SK-N-SH (cell line): ENCODE measurements at regions not wholly inside any gene's neighbourhood (a gene's known extent, or its start where the extent isn't known, plus 50 kb on each side); places are given as distances from the start of the nearest gene placed in this dataset.

Experiments
- CTCF ChIA-PET: fragments of 300-600, 350-600 bp; formaldehyde crosslinking; extraction: SDS; loops from one replicate; lab custom pipeline; 2021; lab: Yijun Ruan, JAX
- POLR2A ChIA-PET: fragments of 350-600 bp; sonication (Branson Sonifier 250); formaldehyde crosslinking; extraction: SDS; loops from one replicate; lab custom pipeline; 2020; ENCODE audit warnings: antibody characterized with exemption, inconsistent platforms; lab: Yijun Ruan, JAX
- DNase-seq: peaks from one replicate; pipeline ENCODE4 v3.0.0; 2012
- H2AFZ ChIP-seq: fragments of 200-600 bp; sonication (generic); 2 replicates; pipeline ENCODE4 v1.8.1; 2016; ENCODE audit warnings: antibody characterized with exemption, mild to moderate bottlenecking, low read depth
- H3F3A ChIP-seq: fragments of 200-600 bp; sonication (generic); replicated peaks from 2 replicates; pipeline ENCODE3; 2016; ENCODE audit warnings: antibody characterized with exemption, mild to moderate bottlenecking; ENCODE audit not compliant: insufficient read depth
- H3K27ac ChIP-seq, 2 experiments: fragments of 200-500 bp in 1 of 2; fragments of 200-600 bp in 1 of 2; sonication (Bioruptor generic) in 1 of 2; sonication (generic), shearing (Covaris generic) in 1 of 2; 2 replicates each; pipeline versions ENCODE4 v1.5.1 to v1.6.1; 2014 to 2016; ENCODE audit warnings: low read depth in 2 of 2, inconsistent platforms in 1 of 2, low read length in 1 of 2, mild to moderate bottlenecking in 1 of 2, mixed read lengths in 1 of 2
- H3K27me3 ChIP-seq: fragments of 200-600 bp; sonication (generic), shearing (Covaris generic); 2 replicates; pipeline ENCODE4 v1.6.1; 2016; ENCODE audit warnings: mixed run types; ENCODE audit not compliant: insufficient read depth
- H3K36me3 ChIP-seq, 2 experiments: fragments of 200-500 bp in 1 of 2; fragments of 200-600 bp in 1 of 2; sonication (Bioruptor generic) in 1 of 2; sonication (generic) in 1 of 2; replicated peaks in 1 of 2; 2 replicates each; pipeline versions ENCODE3 to v1.5.1; 2014 to 2016; ENCODE audit warnings: low read length in 1 of 2, mild to moderate bottlenecking in 1 of 2; ENCODE audit not compliant: insufficient read depth in 2 of 2, control insufficient read depth in 1 of 2
- H3K4me1 ChIP-seq, 2 experiments: fragments of 200-500 bp in 1 of 2; fragments of 200-600 bp in 1 of 2; sonication (Bioruptor generic) in 1 of 2; sonication (generic), shearing (Covaris generic) in 1 of 2; 2 replicates each; pipeline versions ENCODE4 v1.5.1 to v1.6.1; 2014 to 2016; ENCODE audit warnings: low read depth in 1 of 2, low read length in 1 of 2, mixed run types in 1 of 2; ENCODE audit not compliant: insufficient read depth in 2 of 2, control insufficient read depth in 1 of 2
- H3K4me2 ChIP-seq: fragments of 200-600 bp; sonication (generic), shearing (Covaris generic); 2 replicates; pipeline ENCODE4 v1.6.1; 2017; ENCODE audit warnings: mixed run types
- H3K4me3 ChIP-seq, 2 experiments: fragments of 200-500 bp in 1 of 2; fragments of 200-600 bp in 1 of 2; sonication (Bioruptor generic) in 1 of 2; sonication (generic), shearing (Covaris generic) in 1 of 2; 2 replicates each; pipeline versions ENCODE4 v1.5.1 to v1.8.1; 2014 to 2016; ENCODE audit warnings: low read depth in 2 of 2, inconsistent platforms in 1 of 2, low read length in 1 of 2, mild to moderate bottlenecking in 1 of 2, mixed read lengths in 1 of 2, moderate library complexity in 1 of 2
- H3K79me2 ChIP-seq: fragments of 200-600 bp; sonication (generic); 2 replicates; pipeline ENCODE4 v1.8.1; 2017; ENCODE audit warnings: mild to moderate bottlenecking; ENCODE audit not compliant: insufficient read depth
- H3K9ac ChIP-seq: fragments of 200-600 bp; sonication (generic); 2 replicates; pipeline ENCODE4 v1.6.1; 2017; ENCODE audit warnings: mixed run types
- H3K9me2 ChIP-seq: fragments of 200-600 bp; sonication (generic); 2 replicates; pipeline ENCODE4 v1.6.1; 2017; ENCODE audit warnings: mixed run types
- H3K9me3 ChIP-seq: fragments of 200-600 bp; sonication (generic); 2 replicates; pipeline ENCODE4 v1.6.1; 2017; ENCODE audit warnings: mixed run types, mild to moderate bottlenecking, moderate library complexity
- H4K20me1 ChIP-seq: fragments of 200-600 bp; sonication (generic); 2 replicates; pipeline ENCODE4 v1.6.1; 2017; ENCODE audit warnings: mild to moderate bottlenecking, mixed run types; ENCODE audit not compliant: insufficient read depth
- CHD2 ChIP-seq: fragments of 150-350 bp; IDR thresholded peaks from 2 replicates; pipeline ENCODE4 v1.6.1; 2018; ENCODE audit warnings: low read length; ENCODE audit not compliant: partially characterized antibody
- ELF1 ChIP-seq: IDR thresholded peaks from 2 replicates; pipeline ENCODE4 v1.4.0; 2012
- EP300 ChIP-seq, 2 experiments: IDR thresholded peaks; 2 replicates each; pipeline versions ENCODE4 v1.4.0 to v1.6.1; 2012; ENCODE audit warnings: borderline replicate concordance in 1 of 2, low read depth in 1 of 2, low read length in 1 of 2
- FOXJ3 ChIP-seq: sonication (generic); formaldehyde crosslinking; IDR thresholded peaks from 2 replicates; pipeline ENCODE4 v1.5.1; 2020; ENCODE audit warnings: mild to moderate bottlenecking, missing genetic modification reagents
- FOXM1 ChIP-seq: IDR thresholded peaks from 2 replicates; pipeline ENCODE4 v1.4.0; 2012; ENCODE audit warnings: low read depth, mild to moderate bottlenecking
- MEF2A ChIP-seq: IDR thresholded peaks from 2 replicates; pipeline ENCODE4 v1.4.0; 2012; ENCODE audit warnings: low read depth, borderline replicate concordance
- MXI1 ChIP-seq: IDR thresholded peaks from 2 replicates; pipeline ENCODE4 v1.6.1; 2012; ENCODE audit warnings: mild to moderate bottlenecking, low read depth, low read length, improper control_type of control experiment
- RAD21 ChIP-seq: IDR thresholded peaks from 2 replicates; pipeline ENCODE4 v1.6.1; 2012; ENCODE audit warnings: mild to moderate bottlenecking, low read length
- RCOR1 ChIP-seq: fragments of 150-350 bp; IDR thresholded peaks from 2 replicates; pipeline ENCODE4 v1.6.1; 2017; ENCODE audit warnings: antibody characterized with exemption, low read length
- RFX5 ChIP-seq: IDR thresholded peaks from 2 replicates; pipeline ENCODE4 v1.6.1; 2012; ENCODE audit warnings: mild to moderate bottlenecking, improper control_type of control experiment, low read length
- RXRA ChIP-seq: IDR thresholded peaks from 2 replicates; pipeline ENCODE4 v1.4.0; 2012; ENCODE audit warnings: low read depth, mild to moderate bottlenecking, borderline replicate concordance
- SIN3A ChIP-seq: IDR thresholded peaks from 2 replicates; pipeline ENCODE4 v1.6.1; 2012; ENCODE audit warnings: low read depth, mild to moderate bottlenecking, low read length, moderate library complexity, borderline replicate concordance
- TAF1 ChIP-seq: IDR thresholded peaks from 2 replicates; pipeline ENCODE4 v1.6.1; 2012; ENCODE audit warnings: low read depth, mild to moderate bottlenecking, low read length, moderate library complexity, borderline replicate concordance
- TCF12 ChIP-seq: IDR thresholded peaks from 2 replicates; pipeline ENCODE4 v1.4.0; 2012
- TEAD4 ChIP-seq: IDR thresholded peaks from 2 replicates; pipeline ENCODE4 v1.4.0; 2012; ENCODE audit warnings: mild to moderate bottlenecking, borderline replicate concordance; ENCODE audit not compliant: insufficient read depth
- WGBS: methylation state at CpG from one replicate; pipeline ENCODE4 v1.1.6; 2017; ENCODE audit warnings: low lambda C conversion rate; 5-methylcytosine and 5-hydroxymethylcytosine counted together
- TF ChIP-seq, protein P1 (sequence below): IDR thresholded peaks from 2 replicates; pipeline ENCODE4; 2012
- TF ChIP-seq, protein P2 (sequence below): IDR thresholded peaks from 2 replicates; pipeline ENCODE4 v1.4.0; 2012; ENCODE audit warnings: low read depth, borderline replicate concordance

DNA sequence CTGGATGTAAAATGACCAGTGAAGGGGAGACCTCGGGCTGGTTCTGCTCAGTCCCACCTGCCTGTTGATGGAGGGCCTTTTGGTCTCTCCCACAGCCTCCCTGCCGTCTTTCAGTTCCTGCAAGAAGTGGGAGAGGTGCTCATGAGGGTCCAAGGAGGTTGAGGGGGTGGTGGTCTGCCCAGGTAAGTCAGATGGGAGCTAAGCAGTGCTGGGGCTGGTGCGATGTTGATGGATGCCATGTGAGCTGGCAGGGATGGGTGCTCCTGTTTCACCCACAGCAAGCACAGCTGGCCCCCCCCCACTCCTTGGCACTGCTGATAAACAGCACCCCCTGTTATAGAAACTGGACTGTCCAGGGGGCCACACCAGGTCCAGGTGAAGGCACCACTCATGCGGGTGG, 145.6 kb downstream of the NSG2 start:
- H3K36me3 ChIP-seq = no peaks in the 10 kb centered on the region

DNA sequence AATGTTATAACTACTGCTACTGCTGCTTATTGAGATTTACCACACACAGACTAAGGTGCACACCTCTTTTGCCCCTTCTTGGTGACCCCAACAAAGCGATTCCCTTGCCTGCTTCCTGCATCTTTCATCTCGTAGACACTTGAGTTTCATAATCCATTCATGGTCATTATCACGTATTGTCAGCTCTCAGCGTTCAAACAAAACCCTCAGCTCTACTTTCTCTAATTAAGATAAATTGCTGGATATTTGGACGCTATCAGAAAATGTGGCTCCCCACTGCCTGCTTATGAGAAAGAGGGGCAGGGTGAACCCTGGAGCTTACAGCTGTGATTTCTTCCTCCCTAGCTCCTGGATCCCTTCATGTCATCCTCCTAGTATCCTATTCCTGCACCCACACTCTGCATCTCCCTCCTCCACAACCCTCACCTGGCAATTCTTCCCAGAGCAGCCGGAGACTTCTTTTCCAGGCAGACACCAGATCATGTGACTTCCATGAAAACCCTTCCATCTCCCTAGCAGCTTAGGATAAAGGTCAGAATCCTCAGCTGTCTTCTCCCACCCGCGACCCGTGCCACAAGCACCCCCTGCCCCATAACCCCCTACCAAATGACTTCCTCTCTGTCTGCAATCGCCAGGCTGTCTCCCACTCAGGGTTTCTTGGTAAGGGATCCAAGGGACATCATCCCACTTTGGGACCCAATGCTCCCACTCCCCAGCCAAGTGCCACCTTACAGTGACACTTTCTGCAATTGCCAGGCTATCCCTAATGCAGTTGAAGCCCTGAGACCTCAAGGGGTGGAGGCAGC, 146.5 kb downstream of the NSG2 start:
- Histone ChIP-seq H3K9me2 (no peaks in the 10 kb centered on the region), H2AFZ (no peak overlapping the region), H3K36me3 (no peaks in the 10 kb centered on the region), H3K4me1 (peaks cover 0 to 63% of the 10 kb centered on the region in 2 experiments; a peak in 2 of 4 replicates), H3F3A (no peaks in the 10 kb centered on the region), H3K79me2 (no peaks in the 10 kb centered on the region), H4K20me1 (no peaks in the 10 kb centered on the region), H3K9me3 (no peaks in the 10 kb centered on the region), H3K27me3 (no peaks in the 10 kb centered on the region), H3K9ac (no peak overlapping the region), H3K4me3 (no peak overlapping the region), H3K27ac (peak overlapping the region in 1 of 2 experiments; percentile 98; a peak in 2 of 4 replicates), H3K4me2 (no peak overlapping the region)
- ChIA-PET POLR2A (no interaction called here), CTCF (interaction anchor here (0.9 to 2.5 kb wide), 4 partner anchors 20 to 135 kb away, joined by 3 to 10 read pairs (median 4); no protein-coding TSS in a partner anchor)
- no peak for TF ChIP-seq RAD21
- TF ChIP-seq RFX5 = no peak
- TF ChIP-seq TCF12 = no peak
- DNase-seq = no peak
- WGBS = 39% methylated on average over 10 of the region's 10 CpGs

More for the DNA sequence above, 145.6 kb downstream of the NSG2 start:
- H3K27me3 ChIP-seq = no peaks in the 10 kb centered on the region
- no peaks in the 10 kb centered on the region for H3F3A ChIP-seq
- H3K9me2 ChIP-seq = no peaks in the 10 kb centered on the region
- ChIA-PET CTCF (interaction anchor here (0.8 to 1.7 kb wide), 2 partner anchors 50 to 136 kb away, joined by 3 read pairs; no protein-coding TSS in a partner anchor), POLR2A (no interaction called here)
- DNase-seq = no peak
- peaks cover 0 to 65% of the 10 kb centered on the region in 2 experiments; a peak in 2 of 4 replicates for H3K4me1 ChIP-seq
- H3K9ac ChIP-seq = no peak overlapping the region
- no peaks in the 10 kb centered on the region for H4K20me1 ChIP-seq
- H3K9me3 ChIP-seq = no peaks in the 10 kb centered on the region
- TF ChIP-seq TAF1 = no peak
- no peak for TF ChIP-seq MXI1
- TF ChIP-seq RCOR1 = no peak
- no peak for TF ChIP-seq RFX5
- TF ChIP-seq CHD2 = no peak
- no peak for TF ChIP-seq SIN3A
- TF ChIP-seq, protein P1, sequence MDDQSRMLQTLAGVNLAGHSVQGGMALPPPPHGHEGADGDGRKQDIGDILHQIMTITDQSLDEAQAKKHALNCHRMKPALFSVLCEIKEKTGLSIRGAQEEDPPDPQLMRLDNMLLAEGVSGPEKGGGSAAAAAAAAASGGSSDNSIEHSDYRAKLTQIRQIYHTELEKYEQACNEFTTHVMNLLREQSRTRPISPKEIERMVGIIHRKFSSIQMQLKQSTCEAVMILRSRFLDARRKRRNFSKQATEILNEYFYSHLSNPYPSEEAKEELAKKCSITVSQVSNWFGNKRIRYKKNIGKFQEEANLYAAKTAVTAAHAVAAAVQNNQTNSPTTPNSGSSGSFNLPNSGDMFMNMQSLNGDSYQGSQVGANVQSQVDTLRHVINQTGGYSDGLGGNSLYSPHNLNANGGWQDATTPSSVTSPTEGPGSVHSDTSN = no peak
- no peak for TF ChIP-seq MEF2A
- no peak for TF ChIP-seq RXRA
- no peak for TF ChIP-seq TEAD4
- TF ChIP-seq, protein P2, sequence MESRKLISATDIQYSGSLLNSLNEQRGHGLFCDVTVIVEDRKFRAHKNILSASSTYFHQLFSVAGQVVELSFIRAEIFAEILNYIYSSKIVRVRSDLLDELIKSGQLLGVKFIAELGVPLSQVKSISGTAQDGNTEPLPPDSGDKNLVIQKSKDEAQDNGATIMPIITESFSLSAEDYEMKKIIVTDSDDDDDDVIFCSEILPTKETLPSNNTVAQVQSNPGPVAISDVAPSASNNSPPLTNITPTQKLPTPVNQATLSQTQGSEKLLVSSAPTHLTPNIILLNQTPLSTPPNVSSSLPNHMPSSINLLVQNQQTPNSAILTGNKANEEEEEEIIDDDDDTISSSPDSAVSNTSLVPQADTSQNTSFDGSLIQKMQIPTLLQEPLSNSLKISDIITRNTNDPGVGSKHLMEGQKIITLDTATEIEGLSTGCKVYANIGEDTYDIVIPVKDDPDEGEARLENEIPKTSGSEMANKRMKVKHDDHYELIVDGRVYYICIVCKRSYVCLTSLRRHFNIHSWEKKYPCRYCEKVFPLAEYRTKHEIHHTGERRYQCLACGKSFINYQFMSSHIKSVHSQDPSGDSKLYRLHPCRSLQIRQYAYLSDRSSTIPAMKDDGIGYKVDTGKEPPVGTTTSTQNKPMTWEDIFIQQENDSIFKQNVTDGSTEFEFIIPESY = no peak
- no peak for TF ChIP-seq EP300 (IDR thresholded peaks at IDR 0.05; ENCODE audit: borderline replicate concordance in 1 of 2, low read depth in 1 of 2, low read length in 1 of 2)
- TF ChIP-seq FOXJ3 (CRISPR knock-in tag) = no peak
- TF ChIP-seq FOXM1 = no peak
- no peak for TF ChIP-seq ELF1
- TF ChIP-seq, all 33 proteins: peak for 0
- H3K4me3 ChIP-seq = no peak overlapping the region
- no peak overlapping the region for H3K4me2 ChIP-seq
- H3K79me2 ChIP-seq = no peaks in the 10 kb centered on the region
- WGBS = 60% methylated on average over 2 of the region's 4 CpGs
- H2AFZ ChIP-seq = no peak overlapping the region
- H3K27ac ChIP-seq = peak overlapping the region in 1 of 2 experiments; percentile 98; a peak in 2 of 4 replicates
